PC-3 (cell line): ENCODE measurements at regions not wholly inside any gene's neighbourhood (a gene's known extent, or its start where the extent isn't known, plus 50 kb on each side); places are given as distances from the start of the nearest gene placed in this dataset.

Experiments used
- EZH2 ChIP-seq: fragments of 300-600 bp; sonication (generic); IDR thresholded peaks from one replicate; pipeline ENCODE4 v1.6.1; 2017; ENCODE audit warnings: antibody characterized with exemption, mild to moderate bottlenecking, low read length; ENCODE audit not compliant: unreplicated experiment
- EZH2phosphoT487 ChIP-seq: fragments of 300-600 bp; sonication (generic); IDR thresholded peaks from 2 replicates; pipeline ENCODE4 v1.6.1; 2018; ENCODE audit warnings: mild to moderate bottlenecking, antibody characterized with exemption, low read length, borderline replicate concordance
- TF ChIP-seq, protein P1 (sequence below): fragments of 300-600 bp; sonication (generic); conservative IDR thresholded peaks from 2 replicates; pipeline ENCODE4 v1.5.1; 2017; ENCODE audit warnings: antibody characterized with exemption, low read depth, mild to moderate bottlenecking, low read length

DNA sequence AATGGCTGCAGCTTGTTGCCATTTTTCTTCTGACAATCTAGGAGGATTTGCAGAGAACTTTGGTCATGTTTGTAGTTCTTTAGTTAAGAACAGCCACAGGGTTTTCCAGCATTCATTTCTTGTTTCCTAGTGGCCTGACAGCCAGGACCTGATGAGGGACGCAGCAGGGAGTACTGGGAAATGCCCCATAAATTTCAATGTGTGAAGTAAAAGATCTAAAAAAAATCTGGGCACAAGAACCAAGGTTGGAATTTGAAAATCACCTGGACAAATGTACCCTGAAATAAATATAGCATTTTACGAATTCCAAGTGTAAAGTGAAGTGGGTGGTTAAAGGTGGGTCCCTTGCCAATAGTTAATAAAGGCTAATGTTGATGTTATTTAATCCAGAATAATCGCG lies 195.0 kb downstream of the ZIC1 start:
- TF ChIP-seq, protein P1, sequence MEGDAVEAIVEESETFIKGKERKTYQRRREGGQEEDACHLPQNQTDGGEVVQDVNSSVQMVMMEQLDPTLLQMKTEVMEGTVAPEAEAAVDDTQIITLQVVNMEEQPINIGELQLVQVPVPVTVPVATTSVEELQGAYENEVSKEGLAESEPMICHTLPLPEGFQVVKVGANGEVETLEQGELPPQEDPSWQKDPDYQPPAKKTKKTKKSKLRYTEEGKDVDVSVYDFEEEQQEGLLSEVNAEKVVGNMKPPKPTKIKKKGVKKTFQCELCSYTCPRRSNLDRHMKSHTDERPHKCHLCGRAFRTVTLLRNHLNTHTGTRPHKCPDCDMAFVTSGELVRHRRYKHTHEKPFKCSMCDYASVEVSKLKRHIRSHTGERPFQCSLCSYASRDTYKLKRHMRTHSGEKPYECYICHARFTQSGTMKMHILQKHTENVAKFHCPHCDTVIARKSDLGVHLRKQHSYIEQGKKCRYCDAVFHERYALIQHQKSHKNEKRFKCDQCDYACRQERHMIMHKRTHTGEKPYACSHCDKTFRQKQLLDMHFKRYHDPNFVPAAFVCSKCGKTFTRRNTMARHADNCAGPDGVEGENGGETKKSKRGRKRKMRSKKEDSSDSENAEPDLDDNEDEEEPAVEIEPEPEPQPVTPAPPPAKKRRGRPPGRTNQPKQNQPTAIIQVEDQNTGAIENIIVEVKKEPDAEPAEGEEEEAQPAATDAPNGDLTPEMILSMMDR = no peak
- TF ChIP-seq EZH2phosphoT487 (no peak), EZH2 (no peak)
